ENCODE measurements at regions not wholly inside any gene's neighbourhood (a gene's known extent, or its start where the extent isn't known, plus 50 kb on each side); places are given as distances from the start of the nearest gene placed in this dataset.

DNA sequence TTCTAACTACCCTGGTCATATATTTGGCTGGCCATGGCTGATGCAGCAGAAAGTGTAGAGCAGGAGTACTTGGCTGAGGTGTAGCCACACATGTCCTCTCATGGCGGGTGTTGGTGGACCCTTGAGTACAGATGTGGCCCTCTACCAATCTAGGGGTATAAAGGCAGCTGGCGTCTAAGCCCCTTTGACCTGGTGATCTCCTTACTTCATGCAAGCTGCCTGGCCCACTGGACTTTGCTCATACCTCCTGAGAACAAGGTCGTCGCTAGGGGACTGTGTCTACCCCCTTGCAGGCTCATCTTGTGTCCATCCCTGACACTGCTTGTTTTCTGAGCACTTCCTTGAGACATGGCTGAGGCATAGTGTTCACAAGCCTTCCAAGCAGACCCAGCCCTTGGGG lies 287.8 kb downstream of the RPS24 start:
- no peaks in the 10 kb centered on the region for H3K36me3 Mint-ChIP-seq (ENCODE audit: low read depth, unreplicated experiment)
- DNase-seq (ENCODE audit: low spot score), result no peak
- TF ChIP-seq, protein P1, sequence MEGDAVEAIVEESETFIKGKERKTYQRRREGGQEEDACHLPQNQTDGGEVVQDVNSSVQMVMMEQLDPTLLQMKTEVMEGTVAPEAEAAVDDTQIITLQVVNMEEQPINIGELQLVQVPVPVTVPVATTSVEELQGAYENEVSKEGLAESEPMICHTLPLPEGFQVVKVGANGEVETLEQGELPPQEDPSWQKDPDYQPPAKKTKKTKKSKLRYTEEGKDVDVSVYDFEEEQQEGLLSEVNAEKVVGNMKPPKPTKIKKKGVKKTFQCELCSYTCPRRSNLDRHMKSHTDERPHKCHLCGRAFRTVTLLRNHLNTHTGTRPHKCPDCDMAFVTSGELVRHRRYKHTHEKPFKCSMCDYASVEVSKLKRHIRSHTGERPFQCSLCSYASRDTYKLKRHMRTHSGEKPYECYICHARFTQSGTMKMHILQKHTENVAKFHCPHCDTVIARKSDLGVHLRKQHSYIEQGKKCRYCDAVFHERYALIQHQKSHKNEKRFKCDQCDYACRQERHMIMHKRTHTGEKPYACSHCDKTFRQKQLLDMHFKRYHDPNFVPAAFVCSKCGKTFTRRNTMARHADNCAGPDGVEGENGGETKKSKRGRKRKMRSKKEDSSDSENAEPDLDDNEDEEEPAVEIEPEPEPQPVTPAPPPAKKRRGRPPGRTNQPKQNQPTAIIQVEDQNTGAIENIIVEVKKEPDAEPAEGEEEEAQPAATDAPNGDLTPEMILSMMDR (IDR thresholded peaks at IDR 0.05; ENCODE audit: unreplicated experiment), result no peak
- peaks cover 5% of the 10 kb centered on the region for H3K27me3 Mint-ChIP-seq (ENCODE audit: unreplicated experiment)
- H3K9me3 Mint-ChIP-seq (ENCODE audit: unreplicated experiment), result no peaks in the 10 kb centered on the region
- H3K27ac Mint-ChIP-seq (ENCODE audit: unreplicated experiment), result no peak overlapping the region
- no peak overlapping the region for H3K4me3 Mint-ChIP-seq (ENCODE audit: unreplicated experiment)
- no peaks in the 10 kb centered on the region for H3K4me1 Mint-ChIP-seq (ENCODE audit: unreplicated experiment)

DNA sequence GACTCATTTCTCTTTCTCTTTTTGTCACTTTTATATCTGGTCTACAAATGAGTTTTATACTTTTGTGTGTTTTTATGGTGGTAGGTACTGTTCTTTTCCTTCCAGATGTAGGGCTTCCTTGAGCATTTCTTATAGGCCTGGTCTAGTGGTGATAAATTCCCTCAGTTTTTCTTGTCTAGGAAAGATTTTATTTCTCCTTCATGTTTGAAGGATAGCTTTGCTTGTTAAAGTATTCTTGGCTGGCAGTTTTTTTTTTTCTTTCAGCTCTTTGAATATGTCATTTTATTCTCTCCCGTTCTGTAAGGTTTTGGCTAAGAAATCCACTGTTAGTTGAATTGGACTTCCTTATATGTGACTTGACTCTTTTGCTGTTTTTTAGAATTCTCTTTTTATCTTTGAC lies 292.7 kb downstream of the RPS24 start:
- no peaks in the 10 kb centered on the region for H3K4me1 Mint-ChIP-seq (ENCODE audit: unreplicated experiment)
- TF ChIP-seq, protein P1 (IDR thresholded peaks at IDR 0.05; ENCODE audit: unreplicated experiment), result no peak
- H3K4me3 Mint-ChIP-seq (ENCODE audit: unreplicated experiment), result no peak overlapping the region
- DNase-seq (ENCODE audit: low spot score), result no peak
- no peaks in the 10 kb centered on the region for H3K36me3 Mint-ChIP-seq (ENCODE audit: low read depth, unreplicated experiment)
- H3K9me3 Mint-ChIP-seq (ENCODE audit: unreplicated experiment), result no peaks in the 10 kb centered on the region
- peaks cover 4% of the 10 kb centered on the region for H3K27me3 Mint-ChIP-seq (ENCODE audit: unreplicated experiment)
- H3K27ac Mint-ChIP-seq (ENCODE audit: unreplicated experiment), result no peak overlapping the region

GRCh38 chr10:78327778-78328591 lies 294.3 kb downstream of the RPS24 start:
- TF ChIP-seq, protein P1 (IDR thresholded peaks at IDR 0.05; ENCODE audit: unreplicated experiment), result no peak
- H3K4me1 Mint-ChIP-seq (ENCODE audit: unreplicated experiment), result no peaks in the 10 kb centered on the region
- H3K27me3 Mint-ChIP-seq (ENCODE audit: unreplicated experiment), result peaks cover 4% of the 10 kb centered on the region
- no peak overlapping the region for H3K4me3 Mint-ChIP-seq (ENCODE audit: unreplicated experiment)
- H3K9me3 Mint-ChIP-seq (ENCODE audit: unreplicated experiment), result no peaks in the 10 kb centered on the region
- DNase-seq (ENCODE audit: low spot score), result no peak
- H3K27ac Mint-ChIP-seq (ENCODE audit: unreplicated experiment), result no peak overlapping the region
- H3K36me3 Mint-ChIP-seq (ENCODE audit: low read depth, unreplicated experiment), result no peaks in the 10 kb centered on the region

GRCh38 chr10:78328592-78329404 lies 295.1 kb downstream of the RPS24 start:
- Mint-ChIP-seq H3K27me3 (ENCODE audit: unreplicated experiment) (peaks cover 9% of the 10 kb centered on the region), H3K36me3 (ENCODE audit: low read depth, unreplicated experiment) (peaks cover 5% of the 10 kb centered on the region), H3K4me1 (ENCODE audit: unreplicated experiment) (no peaks in the 10 kb centered on the region), H3K27ac (ENCODE audit: unreplicated experiment) (no peak overlapping the region), H3K4me3 (ENCODE audit: unreplicated experiment) (no peak overlapping the region), H3K9me3 (ENCODE audit: unreplicated experiment) (no peaks in the 10 kb centered on the region)
- TF ChIP-seq, protein P1 (IDR thresholded peaks at IDR 0.05; ENCODE audit: unreplicated experiment), result no peak
- DNase-seq (ENCODE audit: low spot score), result no peak

- DNase-seq (ENCODE audit: low spot score), result no peak
- no peak overlapping the region for H3K4me3 Mint-ChIP-seq (ENCODE audit: unreplicated experiment)
- no peak overlapping the region for H3K27ac Mint-ChIP-seq (ENCODE audit: unreplicated experiment)
- peaks cover 9% of the 10 kb centered on the region for H3K27me3 Mint-ChIP-seq (ENCODE audit: unreplicated experiment)
- peaks cover 5% of the 10 kb centered on the region for H3K36me3 Mint-ChIP-seq (ENCODE audit: low read depth, unreplicated experiment)
- no peaks in the 10 kb centered on the region for H3K4me1 Mint-ChIP-seq (ENCODE audit: unreplicated experiment)
- H3K9me3 Mint-ChIP-seq (ENCODE audit: unreplicated experiment), result no peaks in the 10 kb centered on the region
- TF ChIP-seq, protein P1 (IDR thresholded peaks at IDR 0.05; ENCODE audit: unreplicated experiment), result no peak
Measured at GRCh38 chr10:78330884-78331283, 297.2 kb downstream of the RPS24 start.
